Mammary epithelial cell (primary cell): ENCODE measurements at regions not wholly inside any gene's neighbourhood (a gene's known extent, or its start where the extent isn't known, plus 50 kb on each side); places are given as distances from the start of the nearest gene placed in this dataset.

Source experiments
- EZH2 ChIP-seq: IDR thresholded peaks from 2 replicates; pipeline ENCODE4 v1.6.1; 2012; ENCODE audit warnings: low read length, inconsistent platforms, borderline replicate concordance
- TF ChIP-seq, protein P1 (sequence below), 2 donors: IDR thresholded peaks in 1 of 2; conservative IDR thresholded peaks in 1 of 2; 2 replicates each; pipeline ENCODE4 v1.5.1; 2011 to 2012; ENCODE audit warnings: inconsistent platforms in 2 of 2, low read length in 2 of 2, mild to moderate bottlenecking in 2 of 2, control low read depth in 1 of 2, low read depth in 1 of 2; ENCODE audit not compliant: insufficient read depth in 1 of 2; ENCODE audit errors: extremely low read depth in 1 of 2

DNA sequence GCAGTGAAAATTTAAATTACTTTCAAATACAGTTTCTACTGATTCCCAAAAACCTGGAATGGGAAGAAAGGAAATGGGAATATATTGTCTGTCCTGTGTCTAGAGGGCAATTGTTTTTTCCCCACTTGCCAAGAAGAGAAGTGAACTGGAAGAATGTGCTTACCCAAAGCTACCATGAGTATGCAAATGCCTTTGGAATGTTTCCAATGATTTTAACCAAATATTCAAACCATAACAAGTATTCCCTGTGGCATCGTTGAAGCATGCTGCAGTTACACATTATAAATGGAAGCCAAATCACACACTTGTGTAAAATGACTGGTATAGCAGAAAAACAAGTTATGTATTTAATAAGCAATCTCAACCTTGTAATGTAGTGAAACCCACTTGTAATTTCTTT lies 368.2 kb downstream of the GBE1 start:
- no peak for TF ChIP-seq EZH2
- TF ChIP-seq, protein P1, sequence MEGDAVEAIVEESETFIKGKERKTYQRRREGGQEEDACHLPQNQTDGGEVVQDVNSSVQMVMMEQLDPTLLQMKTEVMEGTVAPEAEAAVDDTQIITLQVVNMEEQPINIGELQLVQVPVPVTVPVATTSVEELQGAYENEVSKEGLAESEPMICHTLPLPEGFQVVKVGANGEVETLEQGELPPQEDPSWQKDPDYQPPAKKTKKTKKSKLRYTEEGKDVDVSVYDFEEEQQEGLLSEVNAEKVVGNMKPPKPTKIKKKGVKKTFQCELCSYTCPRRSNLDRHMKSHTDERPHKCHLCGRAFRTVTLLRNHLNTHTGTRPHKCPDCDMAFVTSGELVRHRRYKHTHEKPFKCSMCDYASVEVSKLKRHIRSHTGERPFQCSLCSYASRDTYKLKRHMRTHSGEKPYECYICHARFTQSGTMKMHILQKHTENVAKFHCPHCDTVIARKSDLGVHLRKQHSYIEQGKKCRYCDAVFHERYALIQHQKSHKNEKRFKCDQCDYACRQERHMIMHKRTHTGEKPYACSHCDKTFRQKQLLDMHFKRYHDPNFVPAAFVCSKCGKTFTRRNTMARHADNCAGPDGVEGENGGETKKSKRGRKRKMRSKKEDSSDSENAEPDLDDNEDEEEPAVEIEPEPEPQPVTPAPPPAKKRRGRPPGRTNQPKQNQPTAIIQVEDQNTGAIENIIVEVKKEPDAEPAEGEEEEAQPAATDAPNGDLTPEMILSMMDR (conservative IDR thresholded peaks at IDR 0.05 in 1 of 2, IDR thresholded peaks at IDR 0.05 in 1 of 2; ENCODE audit: extremely low read depth in 1 of 2, insufficient read depth in 1 of 2, low read depth in 1 of 2, low read length in 2 of 2), result no peak
